ENCODE measurements at regions not wholly inside any gene's neighbourhood (a gene's known extent, or its start where the extent isn't known, plus 50 kb on each side); places are given as distances from the start of the nearest gene placed in this dataset.

GRCh38 chr15:62253294-62253693, 88.2 kb upstream of the C2CD4B start:
- TF ChIP-seq CTCF (conservative IDR thresholded peaks at IDR 0.05; ENCODE audit: low read length) (no peak), EZH2phosphoT487 (IDR thresholded peaks at IDR 0.05; ENCODE audit: borderline replicate concordance, low read depth, low read length) (no peak)
